GM10266 (cell line): ENCODE measurements at regions not wholly inside any gene's neighbourhood (a gene's known extent, or its start where the extent isn't known, plus 50 kb on each side); places are given as distances from the start of the nearest gene placed in this dataset.

Source experiments
- DNase-seq: peaks from one replicate; pipeline ENCODE4 v3.0.0; 2012; ENCODE audit errors: extremely low spot score
- CTCF ChIP-seq: IDR thresholded peaks from 2 replicates; pipeline ENCODE4 v1.5.1; 2012; ENCODE audit warnings: mild to moderate bottlenecking, low read depth; ENCODE audit not compliant: control insufficient read depth, insufficient read depth; ENCODE audit errors: missing control alignments

- no peak for TF ChIP-seq CTCF
- DNase-seq: no peak
Measured at GRCh38 chr2:16552202-16552601, 113.4 kb downstream of the CYRIA start.

- TF ChIP-seq CTCF: no peak
- no peak for DNase-seq
Measured at GRCh38 chr2:16548036-16548435, 117.6 kb downstream of the CYRIA start.

- DNase-seq: peak; percentile 21
- TF ChIP-seq CTCF: no peak
Measured at GRCh38 chr2:16546128-16546754, 119.4 kb downstream of the CYRIA start.

GRCh38 chr2:16538707-16539106, 126.9 kb downstream of the CYRIA start:
- no peak for DNase-seq

GRCh38 chr2:16537347-16537746, 128.3 kb downstream of the CYRIA start:
- no peak for TF ChIP-seq CTCF
- no peak for DNase-seq

More at GRCh38 chr2:16538707-16539106, 126.9 kb downstream of the CYRIA start:
- TF ChIP-seq CTCF: no peak

GRCh38 chr2:16526193-16526592, 139.4 kb downstream of the CYRIA start:
- no peak for TF ChIP-seq CTCF
- DNase-seq: no peak

- peak; percentile 55 for DNase-seq
- TF ChIP-seq CTCF: peak; percentile 65
Measured at GRCh38 chr2:16525265-16525887, 140.3 kb downstream of the CYRIA start.
